HG02870 (cell line): ENCODE measurements at regions not wholly inside any gene's neighbourhood (a gene's known extent, or its start where the extent isn't known, plus 50 kb on each side); places are given as distances from the start of the nearest gene placed in this dataset.
A peak's percentile ranks its signal among the peaks of the same experiment; 100 is the strongest.
"Not testable (repeated sequence)": the region's sequence is repeated elsewhere in the genome, so short reads cannot be mapped to it uniquely, and the experiment has no call there.

Experiments
- ATAC-seq: cut with Tn5 transposase; IDR thresholded peaks from one replicate; pipeline ENCODE4 v1.9.1; 2021; ENCODE audit warnings: mild to moderate bottlenecking, moderate library complexity; ENCODE audit not compliant: unreplicated experiment

DNA sequence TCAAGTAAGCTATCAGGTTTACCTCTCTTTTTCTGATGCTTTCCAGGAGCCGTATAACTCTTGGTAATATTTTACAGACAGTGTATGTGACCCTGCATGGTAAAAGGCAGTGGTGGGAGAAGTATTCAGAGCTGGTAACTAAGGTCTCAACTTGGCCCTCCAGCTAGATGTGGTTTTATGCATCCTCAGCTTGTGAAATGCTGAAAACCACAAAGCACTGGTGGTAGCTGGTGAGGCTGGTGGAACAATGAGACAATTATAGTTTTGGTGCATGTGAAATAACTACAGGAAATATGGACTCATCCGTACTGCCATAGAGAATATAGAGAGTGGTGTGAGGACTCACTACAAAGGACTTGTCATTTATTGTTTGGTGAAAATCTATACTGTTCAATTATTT, 383.0 kb upstream of the PCDH15 start:
- ATAC-seq = no peak

DNA sequence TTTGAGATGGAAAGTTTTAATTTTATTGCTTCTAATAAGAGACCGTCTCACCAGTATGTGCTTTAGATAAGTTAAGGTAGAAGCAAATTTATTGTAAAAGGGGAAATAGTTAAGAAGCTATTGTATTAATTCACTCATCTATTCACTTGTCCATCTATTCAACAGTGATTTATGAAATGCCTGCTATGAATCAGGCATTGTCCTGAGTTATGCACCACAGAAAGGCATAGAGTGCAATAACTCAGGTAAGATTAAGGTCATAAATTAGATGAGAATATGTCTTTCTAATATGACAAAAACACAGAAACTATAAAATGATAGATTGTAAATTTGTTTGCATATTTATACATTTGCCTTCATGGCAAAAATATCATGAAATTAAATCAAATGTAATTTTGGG, 379.3 kb upstream of the PCDH15 start:
- no peak for ATAC-seq

DNA sequence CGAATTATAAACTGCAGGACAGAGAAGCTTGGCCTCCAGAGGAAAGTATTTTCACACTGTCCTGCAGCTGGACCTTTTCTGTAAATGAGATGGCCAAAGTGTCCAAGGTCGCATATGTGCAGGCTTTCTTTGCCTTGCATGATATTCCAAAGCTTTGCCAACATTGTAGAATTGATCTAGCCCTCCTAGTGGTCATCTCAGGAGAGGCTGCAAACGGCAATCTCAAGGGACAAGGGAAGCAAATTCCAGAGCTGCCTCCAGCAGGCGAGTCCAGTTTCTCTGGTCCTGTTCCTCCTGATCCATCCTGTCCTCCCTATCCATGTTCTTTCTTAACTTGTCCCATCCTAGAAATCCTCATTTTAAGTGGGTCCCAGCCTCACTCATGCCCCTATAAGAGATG, 373.4 kb upstream of the PCDH15 start:
- no peak for ATAC-seq

DNA sequence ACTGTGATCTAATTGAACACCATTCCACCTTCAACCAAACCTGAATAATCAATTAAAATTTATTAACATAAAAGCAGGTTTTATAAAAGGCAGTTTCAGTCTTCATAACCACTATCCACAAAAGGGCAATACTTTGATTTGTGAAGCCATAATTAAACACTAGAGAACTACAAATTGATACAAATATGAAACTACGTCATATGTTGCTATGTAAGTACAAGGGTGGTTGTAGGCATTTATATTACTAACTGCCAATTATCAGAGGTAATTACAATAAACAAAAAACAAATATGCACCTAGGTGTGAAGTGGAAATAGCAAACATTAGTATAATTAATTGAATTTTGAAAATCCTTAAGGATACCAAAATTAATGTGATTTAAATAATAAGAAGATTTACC, 368.5 kb upstream of the PCDH15 start:
- no peak for ATAC-seq

DNA sequence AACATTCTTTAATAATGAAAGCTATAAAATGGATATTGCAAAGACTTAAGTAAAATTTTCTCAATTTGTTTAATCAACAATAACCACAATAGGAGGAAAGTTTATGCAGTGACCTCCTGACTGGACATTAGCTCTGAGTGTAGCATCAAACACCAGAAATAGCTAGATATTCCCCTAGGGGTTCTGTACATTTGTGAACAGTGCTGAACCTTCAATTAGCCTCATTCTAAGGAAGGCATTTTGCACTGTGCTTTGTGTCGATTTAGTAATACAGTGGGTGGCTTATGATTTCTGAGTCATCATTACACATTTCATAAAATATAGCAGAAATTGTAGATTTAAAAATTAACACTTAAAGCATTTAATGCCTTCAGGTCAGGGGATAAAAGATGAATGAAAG, 367.3 kb upstream of the PCDH15 start:
- ATAC-seq = no peak

DNA sequence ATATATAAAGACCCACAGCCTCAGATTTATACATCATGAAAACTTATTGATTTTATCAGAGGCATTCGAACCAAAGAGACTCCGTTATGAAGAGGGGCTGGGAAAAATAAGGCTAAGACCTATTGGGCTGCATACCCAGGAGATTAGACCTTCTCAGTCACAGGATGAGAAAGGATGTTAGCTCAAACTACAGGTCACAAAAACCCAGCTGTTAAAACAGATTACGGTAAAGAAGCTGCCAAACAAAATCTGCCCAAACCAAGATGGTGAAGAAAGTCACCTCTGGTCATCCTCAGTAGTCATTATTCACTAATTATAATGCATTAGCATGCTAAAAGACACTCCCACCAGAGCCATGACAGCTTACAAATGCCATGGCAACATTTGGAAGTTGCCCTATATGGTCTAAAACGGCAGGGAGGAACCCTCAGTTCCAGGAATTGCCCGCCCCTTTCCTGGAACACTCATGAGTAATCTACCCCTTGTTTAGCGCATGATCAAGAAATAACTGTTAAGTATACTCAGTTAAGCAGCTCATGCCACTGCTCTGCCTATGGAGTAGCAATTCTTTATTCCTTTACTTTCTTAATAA, 362.5 kb upstream of the PCDH15 start:
- no peak for ATAC-seq

DNA sequence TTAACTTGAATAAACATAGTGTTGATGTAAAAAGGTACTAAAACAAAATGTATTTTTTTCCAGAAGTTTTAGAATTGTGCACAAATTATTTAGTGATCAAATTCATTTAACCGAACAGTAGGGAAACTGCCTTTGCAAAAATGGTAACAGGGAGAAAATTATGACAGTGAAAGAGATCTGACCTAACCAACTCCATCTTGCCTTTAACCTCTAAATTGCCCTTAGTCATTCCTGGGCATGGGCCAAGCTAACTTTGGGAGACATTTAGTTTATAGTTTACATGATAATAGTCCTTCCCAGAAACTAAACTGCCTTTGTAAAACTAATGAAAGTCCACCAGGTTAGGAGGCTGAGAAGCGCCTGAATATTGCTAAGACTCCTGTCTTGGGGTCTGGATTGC, 361.3 kb upstream of the PCDH15 start:
- not testable (repeated sequence) for ATAC-seq

DNA sequence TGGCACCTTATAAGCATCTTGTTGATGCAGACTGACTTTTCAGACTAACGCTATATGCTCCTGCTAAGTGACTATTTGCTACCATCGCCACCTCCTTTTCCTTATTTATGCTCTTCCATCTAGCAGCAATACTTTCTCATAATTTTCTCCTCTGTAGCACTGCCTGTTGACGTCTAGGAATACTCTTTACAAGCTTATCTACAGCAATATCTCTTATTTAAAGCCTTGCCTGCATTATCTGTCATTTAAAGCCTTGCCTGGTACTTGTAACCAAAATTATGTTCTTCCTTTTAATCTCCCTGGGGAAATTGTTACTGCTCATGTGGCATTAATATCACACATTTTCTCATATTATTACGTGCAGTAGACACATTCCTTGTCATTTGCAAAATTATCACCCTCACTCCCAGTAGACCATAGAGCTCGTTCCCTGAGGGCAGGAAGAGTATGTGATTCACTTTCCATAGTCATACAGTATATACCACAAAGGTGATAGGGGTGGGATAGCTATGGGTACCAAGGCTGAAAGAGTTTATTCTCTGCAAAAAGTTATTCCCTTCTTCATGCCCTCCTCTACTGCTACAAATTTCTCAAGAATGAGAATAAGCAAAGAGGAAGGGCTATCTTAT, 359.7 kb upstream of the PCDH15 start:
- ATAC-seq = no peak

DNA sequence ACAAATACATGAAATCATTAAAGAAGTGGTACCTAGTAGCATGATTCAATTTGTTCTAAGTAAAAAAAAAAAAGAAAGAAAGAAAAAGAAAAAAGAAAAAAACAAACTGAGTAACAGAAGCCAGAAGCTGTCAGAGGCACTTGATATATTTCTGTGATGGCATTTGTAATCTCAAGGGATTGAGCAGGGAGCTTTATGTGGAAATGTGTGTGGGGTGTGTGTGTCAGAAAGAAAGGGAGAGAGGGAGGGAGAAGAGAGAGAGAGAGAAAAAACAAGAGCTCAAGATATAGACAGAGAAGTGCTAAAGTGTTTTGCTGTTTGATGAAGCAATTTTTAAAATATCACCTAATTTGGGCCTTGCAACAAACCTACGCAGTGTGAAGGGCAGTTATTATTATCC, 357.6 kb upstream of the PCDH15 start:
- ATAC-seq = no peak

DNA sequence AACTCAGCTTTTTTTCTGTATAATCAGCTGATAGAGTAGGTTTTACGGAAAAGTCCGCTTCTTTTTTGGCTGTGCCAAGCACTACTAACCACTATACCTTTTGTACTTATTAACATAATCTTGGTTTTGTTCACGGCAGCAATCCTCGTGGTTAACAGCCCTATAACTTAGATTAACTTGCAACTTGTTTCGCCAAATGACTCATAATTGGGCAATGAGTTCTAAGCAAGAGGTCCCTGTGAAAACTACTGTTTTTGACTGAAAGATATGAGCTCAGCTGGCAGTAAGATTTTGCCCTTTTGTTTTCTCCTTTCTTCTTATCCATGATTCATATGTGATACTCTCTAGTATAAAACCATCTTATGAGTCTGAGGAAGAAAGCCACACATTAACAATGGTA, 345.0 kb upstream of the PCDH15 start:
- no peak for ATAC-seq

DNA sequence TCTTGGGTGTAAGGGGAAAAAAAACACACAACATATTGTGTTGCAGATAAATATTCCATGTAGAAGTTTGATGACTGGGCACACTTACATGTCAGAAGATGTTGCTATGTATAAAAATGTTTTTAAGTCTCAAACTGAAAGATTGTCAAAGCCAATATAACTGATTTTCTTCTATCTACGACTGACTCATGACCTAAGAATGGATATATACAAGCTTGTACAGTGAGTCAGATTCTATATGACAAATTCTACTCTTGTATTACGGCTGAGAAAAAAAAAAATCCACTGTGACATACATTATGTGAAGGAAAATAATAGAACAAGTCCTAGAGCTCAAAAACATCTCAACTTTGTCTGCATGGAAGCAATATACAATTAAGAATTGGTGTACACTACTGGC, 343.0 kb upstream of the PCDH15 start:
- ATAC-seq = no peak

DNA sequence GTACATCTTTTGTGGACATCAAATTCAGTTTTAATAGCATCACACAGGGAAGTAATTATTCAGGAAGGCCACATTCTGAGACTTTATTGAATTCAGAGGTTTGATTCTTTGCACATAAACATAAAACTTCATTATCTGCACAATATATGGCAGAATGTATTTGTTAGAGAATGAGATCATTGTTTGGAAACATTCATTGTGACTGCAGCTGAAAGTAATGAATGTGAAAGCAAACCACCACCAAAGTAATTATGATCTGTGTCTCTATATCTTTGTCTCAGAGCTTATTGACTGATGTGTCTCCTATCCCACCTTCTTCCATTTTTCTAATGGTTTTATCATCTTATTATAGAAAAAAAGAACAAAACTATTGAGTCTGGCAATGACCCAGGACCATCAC, 340.9 kb upstream of the PCDH15 start:
- no peak for ATAC-seq

DNA sequence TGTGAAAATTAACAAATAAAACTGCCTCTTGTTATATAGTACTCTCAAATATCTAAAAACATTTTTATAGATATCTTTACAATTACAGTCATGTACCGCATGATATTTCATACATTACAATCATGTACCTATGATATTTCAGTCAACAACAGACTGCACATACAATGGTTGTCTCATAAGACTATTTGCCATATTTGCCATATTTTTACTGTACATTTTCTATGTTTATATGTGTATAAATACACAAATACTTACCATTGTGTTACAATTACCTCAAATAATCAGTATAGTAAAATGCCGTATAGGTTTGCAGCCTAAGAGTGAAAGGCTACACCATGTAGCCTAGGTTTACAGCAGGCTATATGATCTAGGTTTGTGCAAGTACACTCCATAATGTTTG, 336.0 kb upstream of the PCDH15 start:
- no peak for ATAC-seq

DNA sequence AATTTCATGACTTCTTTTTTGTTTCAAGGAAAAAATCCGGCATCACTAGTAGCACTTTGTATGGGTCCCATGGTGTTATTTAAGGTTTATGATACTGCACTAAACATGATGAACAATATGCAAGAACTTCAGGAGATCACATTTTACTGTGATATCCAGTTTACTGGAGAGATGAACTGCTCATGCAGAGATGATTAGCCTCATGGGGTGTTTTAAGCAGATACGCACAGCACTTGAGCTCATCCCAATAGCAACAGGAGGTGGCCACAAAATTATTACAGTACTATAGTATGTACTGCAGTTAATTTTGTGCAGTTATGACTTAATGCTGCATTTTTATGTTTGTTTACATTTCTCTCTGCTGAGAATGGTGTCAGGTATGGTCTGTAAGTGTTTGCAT, 303.7 kb upstream of the PCDH15 start:
- ATAC-seq = no peak

DNA sequence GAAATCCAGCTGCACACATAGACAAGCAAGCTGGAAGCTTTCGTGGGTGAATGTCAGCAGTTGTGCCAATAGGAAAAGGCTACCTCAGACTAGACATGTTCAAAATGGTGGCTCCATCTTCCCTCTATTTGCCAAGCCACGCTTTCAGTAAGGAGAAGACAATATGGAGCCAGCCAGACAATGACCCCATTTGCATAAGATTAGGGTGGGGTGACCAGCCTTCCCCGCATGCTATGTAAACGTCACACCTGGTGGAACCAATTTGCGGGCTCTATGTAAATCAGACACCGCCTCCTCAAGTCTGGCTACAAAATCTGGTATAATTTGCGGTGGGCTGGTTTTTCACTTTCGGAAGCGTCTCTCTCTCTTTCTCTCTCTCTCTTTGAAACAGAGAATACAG, 297.4 kb upstream of the PCDH15 start:
- no peak for ATAC-seq

DNA sequence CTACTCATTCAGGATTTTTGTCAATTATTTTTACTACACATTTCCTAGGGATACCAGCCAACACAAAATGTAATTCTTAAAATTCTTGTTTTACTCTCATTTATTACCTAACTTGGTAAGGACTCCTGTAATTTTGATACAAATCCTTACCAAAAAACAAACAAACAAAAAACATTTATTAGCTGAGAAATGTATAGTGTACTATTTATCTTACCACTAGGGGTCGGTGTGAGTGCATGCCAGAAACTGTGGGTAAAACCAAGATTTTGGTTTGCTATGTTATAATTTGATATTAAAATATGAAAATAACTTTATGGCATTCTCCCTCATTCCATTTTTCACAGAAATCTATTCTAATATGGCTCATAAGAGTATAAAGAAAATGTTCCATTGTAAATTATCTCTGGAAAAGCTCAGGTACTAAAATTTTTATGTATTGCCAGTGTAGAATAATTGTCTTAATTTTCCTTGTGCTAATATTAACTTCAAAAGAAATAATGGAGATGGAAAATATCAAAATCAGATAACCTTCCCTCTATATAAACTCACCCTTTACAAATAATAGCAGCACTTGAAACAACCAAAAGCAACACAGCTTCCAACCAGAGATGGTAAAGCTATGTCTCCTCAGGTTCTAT, 290.8 kb upstream of the PCDH15 start:
- peak; percentile 57 for ATAC-seq

DNA sequence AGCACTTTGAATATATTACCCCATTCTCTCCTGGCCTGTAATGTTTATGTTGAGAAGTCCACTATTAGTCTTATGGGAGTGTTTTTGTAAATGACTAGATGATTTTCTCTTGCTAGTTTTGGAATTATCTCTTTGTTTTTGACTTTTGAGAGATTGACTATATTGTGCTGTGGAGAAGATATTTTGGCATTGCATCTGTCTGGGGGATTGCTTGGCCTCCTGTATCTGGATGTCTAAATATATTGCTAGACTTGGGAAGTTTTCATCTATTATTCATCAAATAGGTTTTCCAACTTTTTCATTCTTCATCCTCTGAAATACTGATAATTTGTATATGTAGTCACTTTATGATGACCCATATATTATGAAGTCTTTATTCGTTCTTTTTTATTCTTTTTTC, 277.1 kb upstream of the PCDH15 start:
- no peak for ATAC-seq

DNA sequence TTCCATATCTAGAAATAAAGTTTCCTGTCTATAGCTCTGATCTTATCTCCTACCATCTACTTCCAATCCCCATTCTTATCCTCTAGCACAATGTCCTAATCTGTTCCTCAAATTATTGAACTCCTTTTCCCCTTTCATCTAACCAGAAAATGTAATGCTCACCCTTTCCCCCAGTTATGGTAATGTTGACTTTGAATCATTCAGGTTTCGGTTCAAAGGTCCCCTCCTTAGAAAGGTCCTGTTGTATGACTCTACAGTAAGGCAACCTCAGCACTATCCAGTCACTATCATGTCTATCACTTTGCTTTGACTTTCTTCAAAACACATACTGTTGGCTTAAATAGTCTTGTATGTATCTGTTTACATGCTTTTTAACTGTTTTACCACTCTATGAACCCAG, 264.2 kb upstream of the PCDH15 start:
- no peak for ATAC-seq

DNA sequence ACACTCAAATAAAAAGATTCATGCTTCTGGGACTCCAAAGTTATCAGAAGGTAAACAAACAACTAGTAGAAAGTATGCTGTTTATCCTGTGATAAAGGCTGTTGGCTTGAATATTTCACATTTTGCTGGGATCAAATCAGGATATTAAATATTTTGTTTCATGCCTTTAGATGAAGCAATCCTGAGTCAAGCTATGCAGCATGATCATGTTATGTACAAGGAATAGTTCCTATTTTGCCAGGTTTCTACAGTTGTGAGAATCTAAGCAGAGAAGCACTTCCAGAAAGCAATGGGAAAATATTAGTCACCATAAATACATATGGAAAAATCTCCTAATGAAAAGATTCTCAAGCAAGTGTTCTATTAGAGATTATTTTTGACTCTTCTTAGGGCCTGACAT, 262.8 kb upstream of the PCDH15 start:
- ATAC-seq = no peak

DNA sequence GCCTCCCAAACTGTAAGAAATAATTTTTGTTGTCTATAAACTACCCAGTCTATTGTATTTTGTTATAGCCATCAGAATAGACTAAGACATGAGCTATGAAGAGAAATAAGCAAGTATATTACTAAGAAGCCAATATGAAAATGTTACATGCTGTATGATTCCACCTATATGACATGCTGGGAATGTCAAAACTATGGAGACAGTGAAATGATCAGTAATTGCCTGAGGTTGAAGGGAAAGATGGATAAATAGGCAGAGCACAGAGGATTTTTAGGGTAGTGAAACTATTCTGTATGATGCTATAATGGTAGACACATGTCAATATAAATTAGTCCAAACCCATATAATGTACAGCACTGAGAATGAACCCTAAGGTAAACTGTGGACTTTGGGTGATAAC, 261.3 kb upstream of the PCDH15 start:
- no peak for ATAC-seq

DNA sequence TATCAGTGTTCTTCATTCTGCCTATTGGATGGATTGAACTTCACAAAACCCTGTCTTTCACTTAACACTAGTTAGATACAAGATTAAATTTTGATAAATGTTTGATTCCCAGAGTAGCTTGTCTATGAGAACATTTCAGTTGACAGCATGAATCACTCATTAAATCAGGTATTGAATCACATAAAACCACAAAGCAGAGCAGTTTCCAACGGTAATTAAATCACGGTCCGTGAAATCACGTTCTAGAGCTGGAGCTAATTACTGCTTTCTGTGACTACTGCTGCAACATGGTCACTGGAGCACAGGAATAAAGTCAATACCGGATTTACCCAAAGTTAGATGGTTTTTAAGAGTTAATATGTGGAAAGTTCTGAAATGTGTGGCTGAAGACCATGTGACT, 257.8 kb upstream of the PCDH15 start:
- ATAC-seq = no peak

DNA sequence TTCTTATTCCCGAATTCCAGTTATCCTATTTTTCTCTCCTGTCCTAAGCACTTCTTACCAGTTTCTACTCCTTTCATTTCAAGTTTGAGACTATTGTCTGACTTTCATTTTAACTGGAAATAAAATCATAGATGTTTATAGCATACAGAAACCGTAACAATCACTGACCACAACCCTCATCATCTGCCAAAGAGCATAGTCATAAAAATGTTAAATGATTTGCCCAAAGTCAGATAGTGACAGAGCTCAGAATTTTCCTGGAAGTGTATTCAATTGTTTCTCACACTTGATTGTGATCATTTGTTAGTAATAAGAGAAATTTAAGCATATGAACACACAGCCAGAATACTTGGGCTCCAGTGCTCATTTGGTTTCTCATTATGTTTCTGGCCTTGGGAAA, 250.5 kb upstream of the PCDH15 start:
- no peak for ATAC-seq
